Posterior cingulate gyrus (tissue), 11 donors: ENCODE measurements at regions not wholly inside any gene's neighbourhood (a gene's known extent, or its start where the extent isn't known, plus 50 kb on each side); places are given as distances from the start of the nearest gene placed in this dataset.
A peak's percentile ranks its signal among the peaks of the same experiment; 100 is the strongest.

Experiments
- DNase-seq, 10 donors: peaks; one replicate each; pipeline versions ENCODE4 v3.0.0 to v3.0.0-alpha.2; 2020 to 2021; ENCODE audit warnings: mixed read lengths in 3 of 10
- intact Hi-C: fragments of 100-400 bp; cut with DNase I; formaldehyde crosslinking; loops from one replicate; pipeline ENCODE4 v1.15.1; 2023

DNA sequence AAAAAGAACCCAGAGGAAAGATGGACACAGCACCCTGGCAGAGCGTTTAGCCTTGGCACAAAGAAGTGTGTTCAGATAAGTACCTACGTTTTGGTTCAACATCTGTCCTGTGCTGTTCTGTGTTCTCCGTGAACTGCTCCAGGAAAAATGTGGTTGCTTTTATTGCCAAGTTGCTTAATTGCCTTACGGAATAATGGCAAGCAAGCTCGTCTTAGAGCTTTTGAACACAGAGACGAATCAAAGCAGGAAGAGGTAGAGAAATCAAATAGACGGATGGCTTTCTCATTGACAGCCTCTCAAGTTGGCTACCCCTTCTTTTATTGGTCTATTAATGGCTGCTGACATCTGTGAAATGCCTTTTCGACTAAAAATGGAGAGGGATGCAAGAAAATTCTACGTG lies 911.1 kb upstream of the EEF2KMT start:
- intact Hi-C loops: no loop called here
- no peak for DNase-seq

GRCh38 chr16:5993356-5993755 lies 895.8 kb upstream of the EEF2KMT start:
- intact Hi-C loops: no loop called here
- no peak for DNase-seq

DNA sequence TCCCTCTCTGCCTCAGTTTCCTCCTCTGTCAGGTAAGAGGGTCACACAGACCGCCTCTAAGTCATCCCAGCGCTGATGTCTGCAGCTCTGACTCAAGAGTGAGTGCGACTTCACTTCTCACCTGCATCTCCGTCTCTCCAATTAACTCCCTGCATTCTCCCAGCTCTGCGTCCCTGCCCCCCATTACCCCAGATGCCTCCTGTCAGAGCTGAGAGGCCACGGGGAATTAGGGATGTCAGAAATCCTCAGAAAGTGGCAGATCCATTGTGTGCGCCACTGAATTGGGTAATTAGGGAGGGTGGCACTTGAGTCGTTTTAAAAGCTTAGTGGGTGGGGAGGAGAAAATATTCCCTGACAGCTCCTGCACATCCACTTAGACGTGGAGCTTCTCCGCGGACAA lies 885.4 kb upstream of the EEF2KMT start:
- no peak for DNase-seq
- intact Hi-C loops: no loop called here

GRCh38 chr16:5979905-5980550 lies 882.4 kb upstream of the EEF2KMT start:
- intact Hi-C loops: no loop called here
- DNase-seq: peak in 1 of 10 donors; percentile 54

- no peak for DNase-seq
- intact Hi-C loops: no loop called here
These were observed 879.7 kb upstream of the EEF2KMT start for GRCh38 chr16:5977329-5977728.

DNA sequence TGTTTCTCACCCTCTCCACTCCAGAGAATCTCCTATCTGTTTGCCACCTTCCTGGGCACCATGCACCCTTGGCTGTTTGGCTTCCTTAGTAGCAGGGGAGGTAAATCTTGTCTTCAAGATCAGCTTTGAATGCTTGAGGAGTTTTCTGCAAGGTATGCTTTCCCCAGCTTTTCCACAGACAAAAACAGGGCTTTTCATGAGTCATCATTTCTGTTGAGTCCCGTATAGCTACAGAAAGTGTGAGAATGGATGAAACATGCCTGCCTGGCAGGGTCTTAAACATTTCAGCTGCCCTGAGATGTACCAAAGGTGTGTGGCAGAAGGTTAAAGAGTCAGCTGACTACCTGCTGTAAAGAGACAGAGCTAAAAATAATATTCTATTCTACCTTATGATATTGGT lies 875.2 kb upstream of the EEF2KMT start:
- intact Hi-C loops: no loop called here
- DNase-seq: no peak

DNA sequence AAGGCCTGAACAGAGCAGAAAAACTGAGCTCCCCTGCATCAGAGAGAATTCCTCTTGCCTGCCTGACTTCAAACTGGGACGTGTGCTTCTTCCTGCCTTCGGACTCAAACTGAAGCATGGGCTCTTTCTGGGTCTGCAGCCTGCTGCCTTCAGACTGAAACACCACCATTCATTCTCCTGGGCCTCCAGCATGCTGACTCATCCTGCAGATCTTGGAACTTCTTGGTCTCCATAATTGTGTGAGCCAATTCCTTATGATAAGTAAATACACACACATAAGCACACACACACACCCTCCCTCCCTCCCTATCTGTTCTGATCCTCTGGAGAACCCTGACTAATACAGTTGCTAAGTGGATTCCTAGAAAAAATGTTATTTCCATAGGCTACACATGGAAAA lies 874.3 kb upstream of the EEF2KMT start:
- DNase-seq: peak in 2 of 10 donors; percentile 12 to 73
- intact Hi-C loops: no loop called here

DNA sequence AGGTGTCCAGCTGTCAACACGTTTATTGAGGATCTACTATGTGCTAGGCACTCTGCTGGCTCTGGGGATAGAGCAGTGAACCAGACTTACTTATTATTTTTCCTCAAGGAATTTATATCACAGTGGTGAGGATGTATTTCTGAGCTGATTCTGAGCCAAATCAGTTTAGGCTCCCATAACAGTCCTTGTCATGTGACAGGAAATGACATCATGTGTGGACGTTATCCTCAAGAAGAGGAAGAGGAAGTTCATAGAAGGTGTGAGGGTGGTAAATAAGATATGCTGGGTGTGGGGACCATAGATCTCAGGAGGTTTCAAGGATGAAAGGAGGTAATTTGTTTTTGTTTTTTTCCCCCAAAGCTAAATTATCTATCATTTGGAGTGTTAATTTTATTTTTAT lies 873.5 kb upstream of the EEF2KMT start:
- intact Hi-C loops: no loop called here

DNA sequence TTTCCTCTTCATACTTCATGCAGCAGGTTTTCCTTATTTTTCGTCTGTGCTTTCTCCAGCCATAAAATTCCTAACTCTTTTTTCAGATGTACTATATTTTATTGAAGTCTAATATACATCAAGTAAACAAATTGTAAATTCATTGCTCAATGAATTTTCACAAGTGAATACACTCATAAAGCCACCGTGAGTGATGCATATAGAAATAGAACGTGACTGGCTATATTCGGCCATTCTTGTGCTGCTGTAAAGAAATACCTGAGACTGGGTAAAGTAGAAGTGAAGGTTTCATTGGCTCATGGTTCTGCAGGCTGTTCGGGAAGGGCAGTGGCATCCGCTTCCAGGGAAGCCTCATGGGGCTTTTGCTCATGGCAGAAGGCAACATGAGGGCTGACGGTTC lies 868.4 kb upstream of the EEF2KMT start:
- intact Hi-C loops: no loop called here
- DNase-seq: no peak

More for the DNA sequence above, 873.5 kb upstream of the EEF2KMT start:
- DNase-seq: no peak

DNA sequence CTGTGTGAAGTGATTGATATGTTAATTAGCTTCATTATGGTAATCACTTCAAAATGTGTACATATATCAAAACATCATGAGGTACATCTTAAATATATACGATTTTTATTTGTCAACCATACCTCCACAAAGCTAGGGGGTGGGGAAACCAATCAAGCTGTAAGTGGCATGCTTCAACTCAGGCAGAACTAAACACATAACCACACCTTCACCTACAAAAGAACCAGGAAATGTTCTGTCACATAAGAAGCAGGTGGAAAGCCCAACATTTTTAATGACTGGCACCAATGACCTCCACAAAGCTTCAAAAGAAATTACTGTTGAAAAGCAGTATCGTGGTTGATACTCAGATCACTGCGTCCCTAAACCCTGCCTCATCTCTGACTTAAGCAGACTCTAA lies 867.7 kb upstream of the EEF2KMT start:
- DNase-seq: no peak
- intact Hi-C loops: no loop called here

DNA sequence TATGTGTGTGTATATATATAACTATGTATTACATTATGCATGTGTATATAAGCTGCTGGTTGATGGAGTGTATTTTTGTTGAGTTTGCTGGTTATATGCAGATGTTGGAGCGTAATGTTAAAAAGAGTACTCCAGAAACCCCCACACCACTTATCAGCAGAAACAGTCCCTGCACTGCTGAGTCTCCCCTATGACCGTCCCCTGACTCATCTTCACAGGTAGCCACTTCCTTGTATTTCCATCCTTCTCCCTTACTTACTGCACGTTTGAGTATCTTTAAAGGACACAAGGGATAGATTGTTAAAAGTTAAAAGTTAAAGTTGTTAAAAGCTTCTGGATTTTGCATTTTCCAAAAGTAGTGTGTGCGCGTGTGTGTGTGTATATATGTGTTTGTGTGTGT lies 853.9 kb upstream of the EEF2KMT start:
- DNase-seq: no peak
- intact Hi-C loops: no loop called here

DNA sequence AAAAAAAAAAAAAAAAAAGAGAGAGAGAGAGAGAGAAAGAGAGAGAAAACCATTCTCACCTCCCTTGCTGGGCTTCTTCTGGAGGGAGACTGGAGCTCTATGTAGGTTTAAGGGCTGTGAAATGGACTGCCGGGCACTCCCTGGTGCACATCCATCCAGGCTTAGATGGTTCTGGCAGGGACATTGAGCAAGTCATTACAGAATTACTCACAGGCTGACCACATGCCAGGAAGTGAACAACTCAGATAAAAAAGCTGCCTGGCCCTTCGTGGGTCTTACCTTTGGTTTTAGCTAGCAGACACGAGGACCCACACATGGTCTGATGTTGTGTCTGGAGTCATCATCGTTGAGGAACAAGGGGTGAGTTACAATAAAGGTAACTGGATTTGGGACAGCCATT lies 847.4 kb upstream of the EEF2KMT start:
- DNase-seq: no peak
- intact Hi-C loops: no loop called here

DNA sequence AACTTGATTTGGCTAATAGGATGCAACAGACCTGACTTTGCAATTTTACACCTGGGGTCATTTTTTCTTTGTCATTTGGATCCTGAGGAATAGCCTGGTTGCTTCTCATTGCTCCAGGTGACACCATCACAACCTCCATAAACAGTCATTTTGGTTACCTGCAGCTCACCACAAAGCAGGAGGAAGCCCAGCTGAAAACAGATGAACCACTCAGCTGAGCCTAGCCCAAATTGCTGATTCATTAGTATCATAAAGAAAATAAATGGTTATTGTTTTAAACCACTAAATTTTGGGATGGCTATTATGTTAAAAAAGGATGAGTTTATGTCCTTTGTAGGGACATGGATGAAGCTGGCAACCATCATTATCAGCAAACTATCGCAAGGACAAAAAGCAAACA lies 841.0 kb upstream of the EEF2KMT start:
- intact Hi-C loops: no loop called here
- no peak for DNase-seq

DNA sequence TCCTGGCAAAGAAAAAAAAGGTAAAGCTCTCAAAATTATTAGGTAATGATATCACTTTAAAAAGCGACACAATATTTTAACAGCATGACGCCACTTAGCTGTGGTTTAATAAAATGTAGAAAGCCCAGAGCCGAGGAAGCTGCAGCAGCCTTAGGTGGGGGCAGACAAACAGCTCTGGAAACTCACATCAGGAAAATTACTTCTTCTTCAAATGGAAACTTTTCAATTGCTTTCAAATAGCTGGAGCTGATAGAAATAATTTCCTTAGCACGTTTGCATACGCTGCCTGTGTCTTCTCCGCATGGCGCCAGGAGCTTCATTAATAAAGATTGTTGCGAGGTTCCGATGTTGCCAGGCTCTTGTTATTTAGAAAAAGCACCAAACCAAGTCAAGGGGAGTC lies 835.3 kb upstream of the EEF2KMT start:
- DNase-seq: no peak

DNA sequence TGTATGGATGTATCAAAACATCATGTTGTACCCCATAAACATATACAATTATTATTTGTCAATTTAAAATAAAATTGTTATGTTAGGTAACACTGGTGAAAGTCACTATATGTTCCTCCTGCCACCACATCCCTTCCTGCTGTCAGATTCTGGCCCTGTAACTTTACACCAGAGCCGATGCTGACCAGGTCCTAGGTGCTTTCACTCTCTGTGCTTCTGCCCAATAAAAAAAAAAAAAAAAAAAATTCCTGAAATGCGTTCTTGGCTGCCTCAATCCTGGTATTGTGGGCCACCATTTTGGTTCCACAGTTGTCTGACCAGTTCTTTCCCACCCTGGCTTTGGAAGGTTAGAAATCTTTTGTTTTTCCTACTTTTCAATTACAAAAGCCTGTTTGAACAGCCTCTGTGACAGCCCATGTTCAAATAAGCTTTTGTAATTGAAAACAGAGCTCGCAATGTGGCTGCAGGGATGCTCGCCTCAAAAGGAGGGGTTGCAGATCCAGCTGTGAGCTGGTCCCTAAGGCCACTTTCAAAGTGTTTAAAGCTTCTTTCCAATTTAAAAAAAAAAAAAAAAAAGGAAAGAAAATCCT lies 831.0 kb upstream of the EEF2KMT start:
- no peak for DNase-seq
- intact Hi-C loops: no loop called here

More for the DNA sequence above, 835.3 kb upstream of the EEF2KMT start:
- intact Hi-C loops: no loop called here

DNA sequence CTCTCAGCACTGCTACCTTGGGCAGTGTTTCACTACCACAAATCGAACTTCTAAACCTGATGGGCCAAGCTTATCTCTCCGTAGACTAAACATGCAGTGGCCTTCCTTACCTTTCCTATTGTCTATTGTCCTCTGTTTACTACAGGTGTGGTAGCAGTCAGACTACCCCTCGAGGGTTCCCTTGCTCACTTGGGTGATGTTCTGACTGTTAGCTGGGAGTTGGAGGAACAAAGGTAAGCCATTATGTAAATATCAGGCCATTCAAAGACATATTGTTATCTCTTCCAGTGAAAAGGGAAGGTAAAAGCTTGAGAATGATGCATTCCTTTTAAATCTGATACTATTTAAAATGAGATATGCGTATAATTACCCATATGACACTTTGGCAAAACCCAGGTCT lies 828.3 kb upstream of the EEF2KMT start:
- no peak for DNase-seq
- intact Hi-C loops: no loop called here

DNA sequence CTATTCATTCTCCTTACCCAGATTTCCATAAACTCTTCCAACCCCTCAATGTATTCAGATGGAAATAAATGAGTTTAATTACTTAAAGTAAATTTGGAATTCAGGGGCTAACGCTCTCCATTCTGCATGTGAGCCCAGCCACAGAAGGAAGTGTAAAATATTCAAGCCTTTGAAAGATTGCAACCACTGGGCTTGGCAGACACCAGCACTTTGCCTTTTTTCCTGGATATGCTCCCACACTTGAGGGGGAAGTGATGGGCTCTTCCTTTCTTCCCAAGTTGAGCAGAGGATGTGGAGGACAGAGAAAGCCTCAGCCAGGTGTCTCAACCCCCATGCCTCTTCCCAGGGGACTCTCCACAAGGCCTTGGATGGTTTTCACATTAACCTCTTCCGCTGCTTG lies 825.1 kb upstream of the EEF2KMT start:
- intact Hi-C loops: no loop called here
- DNase-seq: no peak

GRCh38 chr16:5918567-5919130 lies 821.1 kb upstream of the EEF2KMT start:
- no peak for DNase-seq

DNA sequence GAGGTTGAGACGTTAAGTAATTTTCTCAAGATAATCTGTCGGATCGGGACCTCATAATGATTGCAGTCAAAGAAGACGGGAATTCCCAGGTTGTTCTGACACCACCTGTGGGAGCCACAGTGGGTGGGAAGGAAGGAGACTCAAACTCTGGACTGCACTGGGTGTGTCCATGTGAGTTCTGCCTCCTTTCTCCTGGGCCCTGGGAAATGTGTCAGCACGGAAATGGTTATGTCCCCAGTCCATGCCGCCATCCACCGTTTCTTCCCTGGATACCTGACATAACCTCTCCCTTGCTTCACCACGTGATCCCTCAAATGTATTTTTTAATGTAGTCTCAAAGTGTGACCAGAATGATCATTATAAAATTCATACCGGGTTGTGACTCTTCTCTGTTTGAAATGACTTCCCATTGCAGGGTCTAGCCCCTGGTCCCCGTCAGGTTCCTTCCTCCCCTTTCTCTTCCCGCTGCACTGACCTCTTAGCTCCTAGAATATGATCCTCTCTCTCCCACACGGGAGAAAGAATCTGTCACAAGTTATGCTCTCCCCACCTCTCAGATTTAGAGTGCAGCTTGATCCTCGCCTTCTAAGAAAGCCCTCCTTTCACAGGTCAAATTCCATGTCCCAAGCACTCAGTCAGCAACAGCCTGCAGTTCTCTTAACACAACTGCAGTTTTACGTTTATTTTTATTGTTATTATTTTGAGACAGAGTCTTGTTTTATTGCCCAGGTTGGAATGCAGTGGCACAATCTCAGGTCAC lies 820.0 kb upstream of the EEF2KMT start:
- no peak for DNase-seq
- intact Hi-C loops: no loop called here

More at GRCh38 chr16:5918567-5919130, 821.1 kb upstream of the EEF2KMT start:
- intact Hi-C loops: no loop called here

DNA sequence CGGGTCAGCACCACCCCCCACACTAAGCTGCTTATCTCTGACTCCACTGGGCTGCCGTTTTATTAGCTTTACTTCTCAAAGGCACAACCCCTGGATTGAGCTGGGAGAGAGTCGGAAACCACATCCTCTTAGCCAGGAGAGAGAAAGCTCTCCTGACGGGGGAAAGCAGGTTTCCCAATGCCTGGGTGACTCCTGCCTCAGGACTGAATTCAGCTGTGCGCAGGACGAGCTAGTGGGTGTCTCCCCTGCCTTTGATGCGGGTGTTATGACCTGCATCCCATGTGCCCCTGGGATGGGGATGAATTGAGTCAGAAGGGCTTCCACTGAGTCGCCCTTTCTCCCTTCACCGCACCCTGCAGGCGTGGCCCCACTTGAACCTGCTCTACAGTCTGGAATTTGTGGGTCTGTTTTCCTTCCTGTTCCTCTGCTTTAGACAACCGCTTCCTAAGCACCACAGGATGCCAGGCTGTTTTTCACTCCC lies 819.2 kb upstream of the EEF2KMT start:
- intact Hi-C loops: no loop called here
- no peak for DNase-seq

DNA sequence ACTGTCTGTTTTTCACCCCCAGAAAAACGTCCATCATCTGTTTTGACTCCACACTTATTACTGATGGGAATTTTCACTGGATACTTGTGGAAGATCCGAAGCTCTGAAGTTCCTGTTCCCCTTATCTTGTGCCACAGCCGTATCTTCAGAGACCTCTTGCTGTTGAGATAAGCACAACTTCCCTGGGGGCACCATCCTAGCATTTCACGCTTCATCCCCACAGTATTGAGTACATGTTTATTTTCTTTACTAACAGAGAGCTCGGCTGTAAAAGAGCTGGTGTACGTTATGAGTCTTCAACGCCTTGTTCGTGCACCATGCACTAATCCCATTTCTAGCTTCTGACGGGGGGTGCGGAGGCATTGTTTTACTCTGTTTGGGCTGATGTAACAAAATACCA lies 813.6 kb upstream of the EEF2KMT start:
- intact Hi-C loops: no loop called here
- DNase-seq: no peak
